NB4 (cell line): ENCODE measurements at regions not wholly inside any gene's neighbourhood (a gene's known extent, or its start where the extent isn't known, plus 50 kb on each side); places are given as distances from the start of the nearest gene placed in this dataset.

ENCODE experiments used
- DNase-seq: peaks from one replicate; pipeline ENCODE4 v3.0.0; 2010; ENCODE audit warnings: low read depth
- H3K4me3 ChIP-seq: one replicate; pipeline ENCODE4 v1.5.1; 2011; ENCODE audit warnings: mild to moderate bottlenecking, low read depth, low read length, moderate library complexity
- CTCF ChIP-seq: IDR thresholded peaks from one replicate; pipeline ENCODE4 v1.5.1; 2012; ENCODE audit warnings: low read depth, low read length
- MAX ChIP-seq: IDR thresholded peaks from 2 replicates; pipeline ENCODE4 v1.6.1; 2011; ENCODE audit warnings: low read depth, low read length
- MYC ChIP-seq: IDR thresholded peaks from 2 replicates; pipeline ENCODE4 v1.6.1; 2011; ENCODE audit warnings: low read depth, low read length
- POLR2A ChIP-seq: IDR thresholded peaks from 2 replicates; pipeline ENCODE4 v1.6.1; 2011; ENCODE audit warnings: mild to moderate bottlenecking; ENCODE audit not compliant: insufficient read length; ENCODE audit errors: extremely low read depth

- TF ChIP-seq CTCF: no peak
- TF ChIP-seq MAX: no peak
- no peak for TF ChIP-seq POLR2A
- TF ChIP-seq MYC: no peak
- no peak for DNase-seq
- no peak overlapping the region for H3K4me3 ChIP-seq
Observed at GRCh38 chr5:22998774-22999173, 145.6 kb upstream of the CDH12 start.

- H3K4me3 ChIP-seq: no peak overlapping the region
- no peak for TF ChIP-seq MAX
- TF ChIP-seq POLR2A: no peak
- no peak for DNase-seq
Observed at GRCh38 chr5:22998362-22998761, 145.2 kb upstream of the CDH12 start.

GRCh38 chr5:22988937-22989336 is 135.8 kb upstream of the CDH12 start:
- no peak for DNase-seq
- TF ChIP-seq CTCF (no peak), MAX (no peak), POLR2A (no peak), MYC (no peak)
- H3K4me3 ChIP-seq: no peak overlapping the region

GRCh38 chr5:22986281-22986680 is 133.1 kb upstream of the CDH12 start:
- no peak for DNase-seq
- no peak for TF ChIP-seq POLR2A
- TF ChIP-seq CTCF: no peak
- no peak for TF ChIP-seq MYC
- TF ChIP-seq MAX: no peak
- no peak overlapping the region for H3K4me3 ChIP-seq

- TF ChIP-seq MYC (no peak), POLR2A (no peak), MAX (no peak)
- no peak overlapping the region for H3K4me3 ChIP-seq
- no peak for DNase-seq
Observed at GRCh38 chr5:22985446-22985845, 132.3 kb upstream of the CDH12 start.

GRCh38 chr5:22970956-22971618 is 117.9 kb upstream of the CDH12 start:
- DNase-seq: no peak
- H3K4me3 ChIP-seq: no peak overlapping the region
- TF ChIP-seq CTCF (no peak), POLR2A (no peak), MAX (no peak), MYC (no peak)
